Sigmoid colon (tissue), 6 donors: ENCODE measurements at regions not wholly inside any gene's neighbourhood (a gene's known extent, or its start where the extent isn't known, plus 50 kb on each side); places are given as distances from the start of the nearest gene placed in this dataset.
"Not testable (repeated sequence)": the region's sequence is repeated elsewhere in the genome, so short reads cannot be mapped to it uniquely, and the experiment has no call there.

Experiments
- DNase-seq: peaks from one replicate; pipeline ENCODE4 v3.0.0-alpha.2; 2019
- H3K27ac ChIP-seq, 4 donors: fragments of 200-600 bp; sonication (generic); one replicate each; pipeline ENCODE4 v1.5.1; 2016 to 2019; ENCODE audit warnings: mild to moderate bottlenecking in 1 of 4
- H3K27me3 ChIP-seq, 3 donors: fragments of 200-600 bp; sonication (generic); one replicate each; pipeline ENCODE4 v1.5.1; 2019; ENCODE audit warnings: mild to moderate bottlenecking in 1 of 3
- H3K36me3 ChIP-seq, 4 donors: fragments of 200-600 bp; sonication (generic); one replicate each; pipeline ENCODE4 v1.5.1; 2016 to 2019
- H3K4me1 ChIP-seq, 4 donors: fragments of 200-600 bp; sonication (generic); one replicate each; pipeline ENCODE4 v1.5.1; 2017 to 2019
- H3K4me3 ChIP-seq, 4 donors: fragments of 200-600 bp; sonication (generic); one replicate each; pipeline ENCODE4 v1.5.1; 2017 to 2019; ENCODE audit warnings: mild to moderate bottlenecking in 2 of 4, moderate library complexity in 1 of 4
- H3K9me3 ChIP-seq, 4 donors: fragments of 200-600 bp in 3 of 4; sonication (generic) in 3 of 4; one replicate each; pipeline versions ENCODE4 v1.5.1 to v1.6.1; 2013 to 2019
- WGBS, 2 donors: extraction: QIAGEN DNeasy Blood & Tissue Kit; methylation state at CpG; one replicate each; pipeline ENCODE4 v1.1.7; 2013; 5-methylcytosine and 5-hydroxymethylcytosine counted together
- intact Hi-C: fragments of 100-400 bp; cut with DNase I; formaldehyde crosslinking; loops from one replicate; pipeline ENCODE4 v1.15.1; 2023
- small RNA-seq, 3 donors: library from RNA; depleted of rRNA; stranded (forward); fragments of <200 nt; gene quantifications; one replicate each; pipeline ENCODE3, GENCODE V24; 2016
- donor health status: healthy with polysubstance abuse.
- donor health status: healthy.

- H3K4me1 ChIP-seq, H3K27ac ChIP-seq, intact Hi-C loops, H3K9me3 ChIP-seq, DNase-seq, H3K36me3 ChIP-seq, H3K27me3 ChIP-seq, H3K4me3 ChIP-seq: not testable (repeated sequence)
- 73 to 78% methylated on average over 2 of the region's 4 CpGs for WGBS, 2 donors
Observed at GRCh38 chr7:153969016-153969415, 83.2 kb upstream of the DPP6 start.

GRCh38 chr7:153974603-153975002, 77.6 kb upstream of the DPP6 start:
- WGBS, 2 donors = 56 to 58% methylated on average over 6 of the region's 6 CpGs
- H3K4me3 ChIP-seq, intact Hi-C loops, H3K27ac ChIP-seq, H3K9me3 ChIP-seq, DNase-seq, H3K36me3 ChIP-seq, H3K4me1 ChIP-seq, H3K27me3 ChIP-seq: not testable (repeated sequence)

GRCh38 chr7:153976745-153977144, 75.5 kb upstream of the DPP6 start:
- H3K4me3 ChIP-seq, DNase-seq, H3K36me3 ChIP-seq, H3K4me1 ChIP-seq, H3K9me3 ChIP-seq, H3K27ac ChIP-seq, H3K27me3 ChIP-seq, intact Hi-C loops: not testable (repeated sequence)
- 83 to 88% methylated on average over 6 of the region's 6 CpGs for WGBS, 2 donors

GRCh38 chr7:153983186-153983585, 69.0 kb upstream of the DPP6 start:
- H3K4me1 ChIP-seq, H3K27ac ChIP-seq, intact Hi-C loops, H3K9me3 ChIP-seq, H3K4me3 ChIP-seq, H3K27me3 ChIP-seq, DNase-seq, H3K36me3 ChIP-seq: not testable (repeated sequence)
- 49 to 52% methylated on average over 6 of the region's 6 CpGs for WGBS, 2 donors

GRCh38 chr7:153989066-153989627, 63.1 kb upstream of the DPP6 start:
- H3K4me1 ChIP-seq, H3K27ac ChIP-seq, intact Hi-C loops, H3K27me3 ChIP-seq, H3K36me3 ChIP-seq, H3K4me3 ChIP-seq, DNase-seq, H3K9me3 ChIP-seq: not testable (repeated sequence)
- WGBS, 2 donors = 83 to 87% methylated on average over 15 to 16 of the region's 23 CpGs

GRCh38 chr7:153989742-153990425, 62.3 kb upstream of the DPP6 start:
- intact Hi-C loops, H3K36me3 ChIP-seq, H3K9me3 ChIP-seq, DNase-seq, H3K27me3 ChIP-seq, H3K4me3 ChIP-seq, H3K27ac ChIP-seq, H3K4me1 ChIP-seq: not testable (repeated sequence)
- WGBS, 2 donors = 60 to 72% methylated on average over 8 to 10 of the region's 11 CpGs

GRCh38 chr7:153991471-153991870, 60.7 kb upstream of the DPP6 start:
- DNase-seq, H3K36me3 ChIP-seq, H3K27ac ChIP-seq, H3K27me3 ChIP-seq, intact Hi-C loops, H3K4me3 ChIP-seq, H3K9me3 ChIP-seq, H3K4me1 ChIP-seq: not testable (repeated sequence)
- 79% methylated on average over 2 of the region's 3 CpGs for WGBS, 2 donors

GRCh38 chr7:153993402-153993801, 58.8 kb upstream of the DPP6 start:
- H3K27ac ChIP-seq, H3K27me3 ChIP-seq, H3K4me3 ChIP-seq, intact Hi-C loops, DNase-seq, H3K36me3 ChIP-seq, H3K4me1 ChIP-seq, H3K9me3 ChIP-seq: not testable (repeated sequence)
- 27 to 61% methylated on average over 2 of the region's 2 CpGs for WGBS, 2 donors

- H3K4me3 ChIP-seq, H3K27me3 ChIP-seq, DNase-seq, intact Hi-C loops, H3K27ac ChIP-seq, H3K36me3 ChIP-seq, H3K9me3 ChIP-seq, H3K4me1 ChIP-seq: not testable (repeated sequence)
- WGBS, 2 donors = 85 to 89% methylated on average over 4 of the region's 4 CpGs
Observed at GRCh38 chr7:153998896-153999295, 53.3 kb upstream of the DPP6 start.

Small RNA genes in the stretch of these regions (small RNA-seq; reads per million reads assigned to genes)
- gene AC005588.1 (0 to 0.18 (median 0) reads per million in 3 donors), gene AC079809.1 (0 reads per million in 3 donors)
